ENCODE measurements at regions not wholly inside any gene's neighbourhood (a gene's known extent, or its start where the extent isn't known, plus 50 kb on each side); places are given as distances from the start of the nearest gene placed in this dataset.

DNA sequence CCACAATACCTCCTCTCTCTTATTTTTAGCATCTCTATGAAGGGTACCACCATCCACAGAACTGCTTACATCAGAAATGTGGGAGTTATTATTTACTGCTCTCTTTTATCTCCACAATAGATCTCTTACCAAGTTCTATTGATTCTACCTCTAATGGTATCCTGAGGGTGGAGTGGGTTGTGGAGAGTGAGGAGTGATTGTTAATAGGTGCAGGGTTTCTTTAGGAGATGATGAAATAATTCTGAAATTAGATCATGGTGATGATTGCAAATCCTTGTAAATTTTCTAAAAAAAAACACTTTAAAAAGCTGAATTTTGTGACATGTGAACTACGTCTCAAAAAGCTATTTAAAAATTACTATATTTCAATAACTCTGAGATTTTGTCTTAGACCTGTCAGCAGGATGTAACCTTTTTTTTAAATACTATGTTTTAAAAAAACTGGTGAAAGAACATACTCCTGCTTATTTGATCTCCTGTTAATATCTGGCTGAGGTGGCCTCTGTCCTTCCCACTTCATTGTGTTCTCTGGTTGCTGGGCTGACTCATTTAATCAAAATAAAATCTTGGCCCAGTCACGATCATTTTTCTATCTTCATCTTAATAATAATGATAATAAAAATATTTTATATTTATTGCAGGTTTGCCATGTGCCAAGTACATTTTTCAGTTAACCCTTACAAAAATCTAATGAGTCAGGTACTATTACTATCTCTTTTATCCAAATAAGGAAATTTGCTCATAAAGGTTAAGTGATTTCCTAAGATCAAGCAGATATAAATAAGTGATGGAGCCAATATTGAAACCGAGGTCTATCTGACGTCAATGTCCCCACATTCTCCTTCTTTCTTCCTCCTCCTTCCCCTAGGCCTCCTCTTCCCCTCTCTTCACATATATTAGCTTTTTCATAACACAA is 73.5 kb downstream of the GLUD2 start:
- DNase-seq (ENCODE audit: low spot score) = no peak
- no peak for TF ChIP-seq CTCF (IDR thresholded peaks at IDR 0.05; ENCODE audit: borderline replicate concordance, control extremely low read depth, extremely low read depth, insufficient read depth, missing control alignments)
- in situ Hi-C loops (cut with MboI; ENCODE audit: low sequenced_read_pairs, unreplicated experiment) = no loop called here

GRCh38 chrX:121122332-121122731 is 74.9 kb downstream of the GLUD2 start:
- no peak for DNase-seq (ENCODE audit: low spot score)
- no peak for TF ChIP-seq CTCF (IDR thresholded peaks at IDR 0.05; ENCODE audit: borderline replicate concordance, control extremely low read depth, extremely low read depth, insufficient read depth, missing control alignments)
- in situ Hi-C loops (cut with MboI; ENCODE audit: low sequenced_read_pairs, unreplicated experiment) = no loop called here

- no peak for DNase-seq (ENCODE audit: low spot score)
- in situ Hi-C loops (cut with MboI; ENCODE audit: low sequenced_read_pairs, unreplicated experiment) = no loop called here
- TF ChIP-seq CTCF (IDR thresholded peaks at IDR 0.05; ENCODE audit: borderline replicate concordance, control extremely low read depth, extremely low read depth, insufficient read depth, missing control alignments) = no peak
Measured at GRCh38 chrX:121128925-121129877, 81.8 kb downstream of the GLUD2 start.

- TF ChIP-seq CTCF (IDR thresholded peaks at IDR 0.05; ENCODE audit: borderline replicate concordance, control extremely low read depth, extremely low read depth, insufficient read depth, missing control alignments) = no peak
- in situ Hi-C loops (cut with MboI; ENCODE audit: low sequenced_read_pairs, unreplicated experiment) = no loop called here
- DNase-seq (ENCODE audit: low spot score) = no peak
Measured at GRCh38 chrX:121132675-121133074, 85.3 kb downstream of the GLUD2 start.

- in situ Hi-C loops (cut with MboI; ENCODE audit: low sequenced_read_pairs, unreplicated experiment) = no loop called here
- no peak for DNase-seq (ENCODE audit: low spot score)
- TF ChIP-seq CTCF (IDR thresholded peaks at IDR 0.05; ENCODE audit: borderline replicate concordance, control extremely low read depth, extremely low read depth, insufficient read depth, missing control alignments) = no peak
Measured at GRCh38 chrX:121135488-121136207, 88.2 kb downstream of the GLUD2 start.
